ENCODE measurements at regions not wholly inside any gene's neighbourhood (a gene's known extent, or its start where the extent isn't known, plus 50 kb on each side); places are given as distances from the start of the nearest gene placed in this dataset.

DNA sequence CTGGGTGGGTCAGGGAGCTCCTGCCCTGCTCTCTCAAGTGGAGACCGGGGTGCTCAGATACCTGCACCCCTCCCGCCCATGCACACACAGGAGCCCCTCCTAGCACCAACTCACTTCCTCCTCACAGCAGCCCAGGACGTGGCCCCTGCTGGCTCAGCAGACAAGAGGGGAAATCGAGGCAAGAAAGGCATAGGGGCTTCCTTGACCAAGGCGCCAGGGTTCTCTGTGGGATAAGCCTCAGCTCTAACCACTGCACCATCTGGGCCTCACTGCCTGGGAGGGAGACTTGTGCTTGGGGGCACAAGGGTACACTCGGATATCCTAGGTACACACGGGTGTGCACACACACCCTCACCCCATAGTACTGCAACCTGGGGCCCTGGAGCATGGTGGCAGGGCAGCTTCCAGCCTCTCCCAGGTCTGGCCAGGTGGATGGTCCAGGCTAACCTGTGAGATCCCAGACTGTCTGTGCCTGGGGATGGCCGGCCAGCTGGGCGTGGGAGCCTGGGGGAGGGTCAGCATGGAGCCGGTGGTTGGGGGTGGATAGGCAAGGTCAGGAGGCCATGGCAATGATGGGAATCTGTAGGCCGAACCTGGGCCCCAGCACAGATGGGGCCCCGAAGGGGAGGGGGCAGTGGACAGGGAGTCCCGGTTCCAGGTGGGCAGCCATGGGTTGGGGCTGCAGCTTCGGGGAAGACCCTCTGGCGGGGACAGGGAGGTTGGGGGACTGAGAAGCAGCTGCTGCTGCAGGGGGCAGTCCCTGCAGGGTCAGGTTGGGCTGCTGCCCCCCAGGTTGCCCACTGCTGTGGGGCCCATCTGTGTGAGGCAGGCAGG is 312.4 kb downstream of the TMEM121 start:
- Mint-ChIP-seq H3K27me3 (peaks cover 44% of the 10 kb centered on the region), H3K36me3 (no peaks in the 10 kb centered on the region), H3K9me3 (no peaks in the 10 kb centered on the region)

DNA sequence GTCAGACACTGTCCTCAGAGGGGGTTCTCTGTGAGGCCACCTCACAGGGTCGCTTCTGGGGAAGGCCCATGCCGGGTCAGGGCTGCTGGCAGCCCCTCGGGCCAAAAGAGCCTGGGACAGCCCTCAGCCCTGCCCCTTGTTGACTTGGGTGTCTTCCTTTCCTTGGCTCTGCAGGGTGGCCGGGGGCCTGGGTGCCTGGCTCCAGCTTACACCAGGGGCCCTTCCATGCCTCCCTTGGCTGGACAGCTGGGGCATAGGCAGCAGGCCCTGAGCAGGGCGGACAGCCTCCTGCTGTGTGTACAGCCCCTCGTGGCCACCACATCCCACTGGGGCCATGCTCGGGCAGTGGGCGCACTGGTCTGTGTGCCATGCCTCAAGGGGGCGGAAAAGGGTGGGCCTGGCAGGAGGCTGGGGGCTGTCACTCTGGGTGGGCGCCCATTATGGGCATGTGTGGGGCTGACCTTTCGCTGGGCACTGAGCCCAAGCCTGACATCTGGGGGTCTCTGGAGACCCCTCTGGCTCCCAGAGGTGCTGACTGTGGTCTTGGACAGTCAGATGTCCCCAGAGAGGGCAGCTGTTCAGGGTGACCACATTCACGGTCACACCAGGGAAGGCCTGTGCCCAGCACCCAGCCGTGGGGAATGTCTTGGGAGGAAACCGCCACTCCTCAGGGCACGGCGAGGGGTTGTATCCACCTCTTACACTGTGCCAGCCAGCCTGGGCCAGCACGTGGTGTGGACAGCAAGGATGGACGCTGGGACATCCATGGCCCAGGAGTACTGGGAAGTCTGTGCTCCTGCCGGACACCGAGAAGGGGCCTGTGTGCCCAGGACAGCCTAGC is 313.3 kb downstream of the TMEM121 start:
- Mint-ChIP-seq H3K36me3 (no peaks in the 10 kb centered on the region), H3K9me3 (no peaks in the 10 kb centered on the region), H3K27me3 (peaks cover 44% of the 10 kb centered on the region), H3K27ac (no peak overlapping the region), H3K4me1 (peaks cover 4% of the 10 kb centered on the region), H3K4me3 (no peak overlapping the region)
- CTCF ChIA-PET: no interaction called here
- DNase-seq: no peak

More for the DNA sequence above, 312.4 kb downstream of the TMEM121 start:
- no peak for DNase-seq
- Mint-ChIP-seq H3K4me3 (no peak overlapping the region), H3K27ac (no peak overlapping the region), H3K4me1 (peaks cover 4% of the 10 kb centered on the region)
- CTCF ChIA-PET: no interaction called here

DNA sequence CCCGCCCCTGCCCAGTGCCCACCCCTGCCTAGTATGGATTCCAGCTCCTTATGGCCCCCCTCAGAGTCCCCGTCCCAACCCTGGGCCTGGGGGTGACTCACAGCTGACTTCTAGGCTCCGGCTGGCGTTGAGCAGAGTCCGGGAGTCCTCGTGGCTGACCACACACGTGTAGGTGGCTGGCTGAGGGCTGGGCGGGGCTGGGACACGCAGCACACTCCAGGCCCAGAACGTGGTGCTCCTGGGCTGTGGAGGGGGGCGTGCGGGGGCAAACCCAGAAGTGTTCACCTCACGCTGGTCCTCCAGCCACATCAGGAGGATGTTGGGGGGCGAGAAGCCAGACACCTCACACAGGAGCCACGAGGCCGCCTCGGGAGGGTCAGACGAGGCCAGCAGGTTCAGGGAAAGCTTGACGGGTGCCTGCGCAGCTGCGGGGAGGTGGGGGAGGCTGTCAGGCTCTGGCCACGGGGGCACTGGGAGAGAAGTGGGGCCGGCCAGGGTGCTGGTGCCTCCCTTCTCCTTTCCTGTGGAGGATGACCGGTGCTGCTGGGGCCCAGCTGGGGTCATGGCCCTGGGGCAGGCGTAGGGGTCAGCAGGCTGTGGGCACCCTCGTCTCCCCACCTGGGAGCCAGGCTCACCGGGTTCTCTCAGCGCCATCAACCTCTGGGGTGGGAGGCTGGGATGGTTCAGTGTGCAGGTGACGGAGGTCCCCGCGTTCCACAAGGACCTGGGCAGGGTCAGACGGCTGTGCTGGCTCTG is 314.1 kb downstream of the TMEM121 start:
- H3K36me3 Mint-ChIP-seq: no peaks in the 10 kb centered on the region
- H3K4me3 Mint-ChIP-seq: no peak overlapping the region
- H3K27ac Mint-ChIP-seq: peak overlapping the region; percentile 42
- CTCF ChIA-PET: no interaction called here
- H3K27me3 Mint-ChIP-seq: peaks cover 46% of the 10 kb centered on the region
- H3K9me3 Mint-ChIP-seq: no peaks in the 10 kb centered on the region
- peaks cover 4% of the 10 kb centered on the region for H3K4me1 Mint-ChIP-seq
- DNase-seq: no peak

DNA sequence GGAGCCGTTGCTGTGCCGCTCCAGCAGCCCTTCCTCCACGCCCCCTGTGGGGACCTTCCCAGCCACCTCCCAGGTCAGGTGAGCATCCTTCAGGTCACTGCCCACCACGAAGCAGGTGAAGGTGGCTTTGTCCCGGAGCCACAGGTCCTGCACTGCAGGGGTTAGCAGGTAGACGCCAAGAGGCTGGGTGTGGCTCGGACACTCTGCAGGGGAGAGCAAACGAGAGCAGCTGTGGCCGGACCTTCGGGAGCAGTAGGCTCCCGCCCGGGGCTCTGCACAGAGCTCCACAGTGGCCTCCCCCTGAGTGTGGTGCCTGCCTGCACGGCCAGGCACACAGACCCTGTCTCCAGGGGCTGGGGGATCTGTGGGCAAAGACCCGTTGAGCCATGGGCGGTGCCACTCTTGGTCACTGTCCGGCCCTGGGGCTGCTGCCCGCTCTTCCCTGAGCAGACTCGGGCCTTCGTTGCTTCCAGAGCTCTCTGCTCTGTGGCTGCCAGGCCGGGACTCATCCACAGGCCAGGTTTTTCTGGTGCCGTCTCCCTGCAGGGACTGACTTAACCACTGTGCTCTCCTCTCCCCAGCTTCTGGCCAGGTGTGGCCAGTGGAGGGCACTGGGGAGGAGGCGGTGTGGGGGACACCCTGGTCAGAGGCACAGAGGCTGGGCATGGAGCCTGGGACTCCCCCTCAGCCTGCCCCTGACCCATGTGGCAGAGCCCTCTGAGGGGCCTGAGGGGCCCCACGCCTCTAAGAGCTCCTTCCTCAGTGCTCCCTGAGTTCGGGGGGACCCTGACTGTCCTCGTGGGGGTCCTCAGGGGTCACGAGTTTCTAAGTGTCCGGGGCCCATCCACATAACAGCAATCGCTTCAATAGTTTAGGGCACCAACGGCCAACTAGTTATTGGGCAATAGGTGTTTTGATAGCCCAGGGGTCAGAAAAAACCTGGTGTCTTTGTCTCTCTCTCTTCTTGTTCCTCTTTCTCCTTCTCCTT is 314.9 kb downstream of the TMEM121 start:
- no peaks in the 10 kb centered on the region for H3K36me3 Mint-ChIP-seq
- CTCF ChIA-PET: no interaction called here
- no peak for DNase-seq
- no peak overlapping the region for H3K4me3 Mint-ChIP-seq
- peaks cover 4% of the 10 kb centered on the region for H3K4me1 Mint-ChIP-seq
- peaks cover 43% of the 10 kb centered on the region for H3K27me3 Mint-ChIP-seq
- no peak overlapping the region for H3K27ac Mint-ChIP-seq
- no peaks in the 10 kb centered on the region for H3K9me3 Mint-ChIP-seq

DNA sequence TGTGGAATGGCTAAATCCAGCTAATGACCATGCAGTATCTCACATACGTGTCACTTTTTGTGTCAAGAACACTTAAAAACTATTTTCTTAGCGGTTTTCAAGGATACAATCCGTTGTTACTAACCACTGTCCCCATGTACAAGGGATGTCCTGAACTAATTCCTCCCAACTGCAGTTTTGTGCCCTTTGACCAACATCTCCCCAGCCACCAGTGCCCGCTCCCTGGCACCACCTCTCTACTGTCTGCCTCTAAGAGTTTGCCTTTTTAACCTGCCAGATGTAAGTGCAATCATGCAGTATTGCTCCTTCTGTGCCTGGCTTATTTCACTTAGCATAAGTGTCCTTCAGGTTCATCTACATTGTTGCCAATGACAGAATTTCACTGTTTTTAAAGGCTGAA is 315.7 kb downstream of the TMEM121 start:
- H3K36me3 Mint-ChIP-seq: no peaks in the 10 kb centered on the region
- CTCF ChIA-PET: no interaction called here
- peaks cover 4% of the 10 kb centered on the region for H3K4me1 Mint-ChIP-seq
- no peak overlapping the region for H3K27ac Mint-ChIP-seq
- no peak overlapping the region for H3K4me3 Mint-ChIP-seq
- H3K9me3 Mint-ChIP-seq: no peaks in the 10 kb centered on the region
- H3K27me3 Mint-ChIP-seq: peaks cover 44% of the 10 kb centered on the region
- no peak for DNase-seq

DNA sequence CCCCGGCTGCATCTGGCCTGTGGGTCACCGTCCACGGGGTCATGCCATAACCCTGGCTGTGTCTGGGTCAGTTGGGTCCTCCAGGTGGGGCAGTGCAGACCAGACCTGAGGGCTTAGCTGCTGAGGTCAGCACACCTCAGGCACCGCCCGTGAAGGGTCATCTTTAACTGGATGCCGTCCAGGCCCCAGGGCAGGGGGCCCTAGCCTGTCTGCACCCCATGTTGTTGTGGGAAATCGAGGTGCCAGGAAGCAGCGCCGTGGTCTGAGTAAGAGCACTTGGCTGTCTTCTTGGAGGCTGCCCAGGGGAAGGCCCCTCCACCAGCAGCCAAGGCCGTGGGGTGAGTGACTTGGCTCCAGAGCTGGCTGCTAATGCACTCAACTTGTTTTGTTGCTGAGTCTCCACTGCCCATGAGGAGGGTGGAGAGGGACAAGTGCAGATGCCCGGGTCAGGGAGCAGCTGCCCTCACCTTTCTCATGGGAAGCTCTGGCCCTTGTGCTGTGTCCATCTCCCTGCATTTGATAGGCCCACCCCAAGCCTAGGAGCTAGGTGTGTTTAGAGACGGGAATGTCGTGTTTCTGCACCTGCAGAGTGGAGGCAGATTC is 317.2 kb downstream of the TMEM121 start:
- Mint-ChIP-seq H3K27ac (no peak overlapping the region), H3K36me3 (no peaks in the 10 kb centered on the region), H3K9me3 (no peaks in the 10 kb centered on the region), H3K27me3 (peaks cover 41% of the 10 kb centered on the region), H3K4me3 (no peak overlapping the region), H3K4me1 (peaks cover 4% of the 10 kb centered on the region)
- CTCF ChIA-PET: no interaction called here
- no peak for DNase-seq

DNA sequence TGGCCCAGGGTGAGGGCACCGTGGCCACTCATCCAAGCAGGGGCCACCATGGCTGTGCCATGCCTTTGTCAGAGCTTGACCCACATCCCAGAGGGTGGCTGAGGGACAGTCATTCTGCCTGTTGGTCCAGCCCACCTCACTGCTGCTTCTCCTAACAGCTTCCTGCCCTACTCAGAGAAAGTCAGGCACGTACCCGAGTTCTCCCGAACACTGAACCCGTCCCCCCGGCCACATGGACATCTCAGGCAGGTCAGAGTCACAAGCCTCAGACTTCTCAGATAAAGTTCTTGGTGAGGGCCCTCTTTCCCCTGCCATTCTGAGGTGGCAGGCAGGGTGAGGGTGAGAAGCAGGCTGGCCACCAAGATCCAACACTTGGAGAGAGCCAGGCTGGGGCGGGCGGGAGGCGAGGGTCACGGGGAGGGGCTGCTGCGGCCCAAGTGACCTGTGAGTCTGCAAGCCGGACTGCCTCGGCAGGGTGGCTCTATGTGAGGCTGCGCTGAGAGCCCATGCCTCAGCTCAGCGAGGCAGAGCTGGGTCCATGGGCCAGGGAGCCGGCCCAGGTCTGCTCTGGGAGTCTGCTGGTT is 317.8 kb downstream of the TMEM121 start:
- H3K9me3 Mint-ChIP-seq: no peaks in the 10 kb centered on the region
- CTCF ChIA-PET: no interaction called here
- H3K36me3 Mint-ChIP-seq: no peaks in the 10 kb centered on the region
- H3K27me3 Mint-ChIP-seq: peaks cover 45% of the 10 kb centered on the region
- H3K4me1 Mint-ChIP-seq: peaks cover 4% of the 10 kb centered on the region
- H3K4me3 Mint-ChIP-seq: no peak overlapping the region
- DNase-seq: no peak
- no peak overlapping the region for H3K27ac Mint-ChIP-seq

DNA sequence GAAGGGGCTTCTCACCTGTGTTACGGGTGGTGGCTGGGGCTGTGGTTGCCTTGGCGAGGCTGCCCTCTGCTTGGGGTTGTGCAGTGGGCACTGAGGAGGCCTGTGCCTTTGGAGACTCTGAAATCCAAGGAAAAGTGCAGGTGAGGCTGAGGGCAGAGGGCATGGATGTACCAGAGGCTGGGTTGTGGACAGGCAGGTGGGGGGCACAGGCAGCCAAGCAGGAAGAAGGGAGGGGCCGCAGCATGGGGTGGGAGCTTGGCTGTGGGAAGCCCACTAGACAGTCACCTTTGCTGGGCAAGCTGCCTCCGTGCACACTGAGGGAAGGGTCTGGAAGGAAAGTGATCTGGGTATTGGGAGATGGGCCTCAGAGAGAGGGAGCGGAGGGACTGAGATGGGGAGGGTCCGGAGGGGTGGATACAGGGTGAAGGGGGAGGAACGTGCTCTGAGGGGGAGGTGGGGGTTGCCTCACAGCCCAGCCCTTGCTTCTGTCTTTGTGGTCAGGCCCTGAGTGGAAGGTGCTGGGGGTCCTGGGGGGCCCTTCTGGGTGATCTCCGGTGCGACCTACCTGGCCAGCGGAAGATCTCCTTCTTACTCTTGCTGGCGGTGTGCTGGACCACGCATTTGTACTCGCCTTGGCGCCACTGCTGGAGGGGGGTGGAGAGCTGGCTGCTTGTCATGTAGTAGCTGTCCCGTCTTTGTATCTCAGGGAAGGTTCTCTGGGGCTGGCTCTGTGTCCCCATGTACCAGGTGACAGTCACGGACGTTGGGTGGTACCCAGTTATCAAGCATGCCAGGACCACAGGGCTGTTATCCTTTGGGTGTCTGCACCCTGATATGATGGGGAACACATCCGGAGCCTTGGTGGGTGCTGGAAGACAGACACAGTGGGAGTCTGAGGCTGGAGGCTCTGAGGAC is 318.7 kb downstream of the TMEM121 start:
- Mint-ChIP-seq H3K36me3 (no peaks in the 10 kb centered on the region), H3K4me1 (peaks cover 4% of the 10 kb centered on the region), H3K4me3 (no peak overlapping the region), H3K9me3 (no peaks in the 10 kb centered on the region), H3K27ac (peak overlapping the region; percentile 65), H3K27me3 (peaks cover 51% of the 10 kb centered on the region)
- CTCF ChIA-PET: no interaction called here
- no peak for DNase-seq

DNA sequence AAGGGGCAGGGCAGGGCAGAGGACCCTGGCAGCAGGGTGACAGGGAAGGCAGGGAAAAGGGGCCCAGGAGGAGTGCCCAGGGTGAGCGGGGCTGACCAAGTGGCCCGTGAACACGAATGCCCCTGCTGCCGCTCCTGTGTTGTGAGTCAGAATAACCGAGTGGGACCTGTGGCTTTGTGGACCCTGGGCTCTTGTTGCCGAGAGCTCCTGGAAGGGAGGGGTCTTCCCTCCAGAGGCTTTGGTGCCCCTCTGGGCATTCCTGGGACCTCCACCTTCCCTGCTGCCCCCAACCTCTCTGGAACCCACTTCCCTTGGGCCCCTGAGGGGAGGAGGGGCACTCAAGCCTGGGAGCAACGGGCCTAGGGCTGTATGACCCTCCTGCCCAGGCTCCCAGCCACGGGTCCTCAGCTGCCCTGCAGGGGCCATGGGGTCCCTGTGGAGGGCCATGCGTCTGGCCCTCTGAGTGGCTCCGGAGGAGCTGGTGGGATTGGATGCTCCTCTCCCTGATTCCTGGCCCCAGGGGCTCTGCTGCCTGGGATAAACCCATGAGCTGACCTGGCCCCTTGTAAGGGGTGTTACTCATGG is 319.4 kb downstream of the TMEM121 start:
- no peak overlapping the region for H3K4me3 Mint-ChIP-seq
- CTCF ChIA-PET: no interaction called here
- H3K9me3 Mint-ChIP-seq: no peaks in the 10 kb centered on the region
- H3K36me3 Mint-ChIP-seq: no peaks in the 10 kb centered on the region
- H3K27me3 Mint-ChIP-seq: peaks cover 53% of the 10 kb centered on the region
- H3K27ac Mint-ChIP-seq: no peak overlapping the region
- peaks cover 4% of the 10 kb centered on the region for H3K4me1 Mint-ChIP-seq
- no peak for DNase-seq

DNA sequence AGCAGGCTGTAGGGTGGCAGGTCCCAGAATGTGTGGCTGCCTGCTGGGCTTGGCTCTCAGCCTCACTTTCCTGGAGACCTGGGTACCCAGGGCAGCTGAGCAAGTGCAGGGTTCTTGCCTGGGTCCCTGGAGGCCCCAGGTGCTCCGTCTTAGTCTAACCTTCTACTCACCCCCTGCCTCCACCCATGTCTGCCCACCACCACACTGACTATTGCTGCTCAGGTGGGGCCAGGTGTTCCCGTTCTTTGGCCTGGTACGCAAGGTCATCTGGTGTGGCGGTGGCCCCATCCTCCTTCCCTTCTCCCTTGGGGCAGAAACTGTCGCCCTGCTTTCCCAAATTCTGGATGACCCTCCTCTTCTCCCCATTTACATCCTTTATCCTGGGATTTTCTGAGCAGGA is 319.9 kb downstream of the TMEM121 start:
- Mint-ChIP-seq H3K36me3 (no peaks in the 10 kb centered on the region), H3K4me1 (peaks cover 4% of the 10 kb centered on the region), H3K27me3 (peaks cover 53% of the 10 kb centered on the region), H3K4me3 (no peak overlapping the region), H3K27ac (peak overlapping the region; percentile 55), H3K9me3 (no peaks in the 10 kb centered on the region)
- DNase-seq: no peak
- CTCF ChIA-PET: no interaction called here

DNA sequence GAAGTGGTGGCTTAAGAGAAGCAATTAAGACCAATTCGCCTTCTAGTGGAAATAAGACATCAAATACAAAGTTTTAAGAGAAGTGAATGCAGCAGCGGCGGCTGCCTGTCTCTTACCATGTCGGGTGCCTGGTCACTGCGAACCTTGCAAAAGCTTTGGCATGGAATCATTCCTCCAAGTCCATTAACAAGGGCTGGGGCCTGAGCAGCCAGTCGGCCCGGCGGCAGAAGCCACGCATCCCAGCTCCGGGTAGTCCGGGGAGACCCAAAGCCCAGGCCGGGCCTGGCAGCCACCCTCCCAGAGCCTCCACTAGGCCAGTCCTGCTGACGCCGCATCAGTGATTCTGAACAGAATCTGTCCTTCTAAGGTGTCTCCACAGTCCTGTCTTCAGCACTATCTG is 321.0 kb downstream of the TMEM121 start:
- peaks cover 53% of the 10 kb centered on the region for H3K27me3 Mint-ChIP-seq
- H3K4me3 Mint-ChIP-seq: no peak overlapping the region
- no peaks in the 10 kb centered on the region for H3K9me3 Mint-ChIP-seq
- H3K27ac Mint-ChIP-seq: no peak overlapping the region
- peaks cover 4% of the 10 kb centered on the region for H3K4me1 Mint-ChIP-seq
- CTCF ChIA-PET: no interaction called here
- H3K36me3 Mint-ChIP-seq: no peaks in the 10 kb centered on the region
- no peak for DNase-seq

DNA sequence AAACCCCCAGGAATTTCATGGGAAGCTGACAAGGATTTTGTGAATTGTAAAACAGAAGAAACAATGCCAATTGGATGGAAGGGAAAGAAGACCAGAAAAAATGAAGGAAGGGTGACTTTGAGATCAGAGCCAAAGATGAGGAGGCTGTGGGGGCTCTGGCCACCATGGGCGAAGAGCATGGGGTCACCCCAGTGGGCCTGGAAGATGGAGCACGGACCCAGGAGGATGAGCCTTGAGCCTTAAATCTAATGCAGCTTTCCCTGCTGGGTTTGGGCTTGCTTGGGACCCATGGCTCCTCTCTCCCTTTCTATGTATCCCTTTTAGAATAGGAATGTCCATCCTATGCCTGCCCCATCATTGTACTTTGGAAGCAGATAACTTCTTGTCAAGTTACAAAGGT is 322.2 kb downstream of the TMEM121 start:
- H3K4me1 Mint-ChIP-seq: peaks cover 3% of the 10 kb centered on the region
- peaks cover 45% of the 10 kb centered on the region for H3K27me3 Mint-ChIP-seq
- DNase-seq: no peak
- H3K27ac Mint-ChIP-seq: no peak overlapping the region
- no peak overlapping the region for H3K4me3 Mint-ChIP-seq
- H3K36me3 Mint-ChIP-seq: peaks cover 6% of the 10 kb centered on the region
- CTCF ChIA-PET: no interaction called here
- H3K9me3 Mint-ChIP-seq: no peaks in the 10 kb centered on the region
